Aorta (tissue), 5 donors: ENCODE measurements at regions not wholly inside any gene's neighbourhood (a gene's known extent, or its start where the extent isn't known, plus 50 kb on each side); places are given as distances from the start of the nearest gene placed in this dataset.

Source experiments
- ATAC-seq: fragments of 200-7000 bp; cut with Tn5 transposase; one replicate; pipeline ENCODE4 v1.9.1; 2022; ENCODE audit warnings: moderate library complexity; ENCODE audit not compliant: low FRiP score
- DNase-seq, 2 donors: peaks; one replicate each; pipeline ENCODE4 v3.0.0-alpha.2; 2020
- H3K27ac ChIP-seq, 2 donors: one replicate each; pipeline ENCODE4 v1.5.1; 2013; ENCODE audit warnings: low read length in 2 of 2, mild to moderate bottlenecking in 2 of 2, moderate library complexity in 2 of 2, control low read depth in 1 of 2, inconsistent platforms in 1 of 2, low read depth in 1 of 2
- H3K27me3 ChIP-seq, 2 donors: one replicate each; pipeline ENCODE4 v1.6.1; 2013; ENCODE audit warnings: control low read depth in 1 of 2, low read length in 1 of 2, mild to moderate bottlenecking in 1 of 2, moderate library complexity in 1 of 2; ENCODE audit not compliant: insufficient read depth in 2 of 2, control insufficient read depth in 1 of 2
- H3K36me3 ChIP-seq, 2 donors: one replicate each; pipeline ENCODE4 v1.6.1; 2013; ENCODE audit warnings: control low read depth in 1 of 2, low read length in 1 of 2, mild to moderate bottlenecking in 1 of 2; ENCODE audit not compliant: insufficient read depth in 2 of 2, control insufficient read depth in 1 of 2
- H3K4me1 ChIP-seq, 2 donors: one replicate each; pipeline ENCODE4 v1.6.1; 2013; ENCODE audit warnings: low read length in 2 of 2, control low read depth in 1 of 2, mild to moderate bottlenecking in 1 of 2, moderate library complexity in 1 of 2; ENCODE audit not compliant: insufficient read depth in 2 of 2, control insufficient read depth in 1 of 2
- H3K4me3 ChIP-seq, 2 donors: one replicate each; pipeline ENCODE4 v1.5.1; 2013; ENCODE audit warnings: low read length in 2 of 2, control low read depth in 1 of 2, mild to moderate bottlenecking in 1 of 2
- H3K9me3 ChIP-seq: one replicate; pipeline ENCODE4 v1.6.1; 2013; ENCODE audit warnings: mild to moderate bottlenecking, low read length; ENCODE audit not compliant: control insufficient read depth
- WGBS, 2 donors: extraction: QIAGEN DNeasy Blood & Tissue Kit; methylation state at CpG; one replicate each; pipeline ENCODE4 v1.1.7; 2013; 5-methylcytosine and 5-hydroxymethylcytosine counted together
- intact Hi-C, 2 donors: fragments of 100-400 bp; cut with DNase I; formaldehyde crosslinking; loops; one replicate each; pipeline versions ENCODE4 v1.14.2 to v1.15.0; 2022
- donor health status: healthy with polysubstance abuse.
- donor health status: Bipolar disorder and iron deficiency.
- donor health status: DM: no; HTN: no; CAD: no.
- donor health status: DM: no; HTN: no; CAD: no.
- donor health status: DM: yes; HTN: yes; CAD: no.

DNA sequence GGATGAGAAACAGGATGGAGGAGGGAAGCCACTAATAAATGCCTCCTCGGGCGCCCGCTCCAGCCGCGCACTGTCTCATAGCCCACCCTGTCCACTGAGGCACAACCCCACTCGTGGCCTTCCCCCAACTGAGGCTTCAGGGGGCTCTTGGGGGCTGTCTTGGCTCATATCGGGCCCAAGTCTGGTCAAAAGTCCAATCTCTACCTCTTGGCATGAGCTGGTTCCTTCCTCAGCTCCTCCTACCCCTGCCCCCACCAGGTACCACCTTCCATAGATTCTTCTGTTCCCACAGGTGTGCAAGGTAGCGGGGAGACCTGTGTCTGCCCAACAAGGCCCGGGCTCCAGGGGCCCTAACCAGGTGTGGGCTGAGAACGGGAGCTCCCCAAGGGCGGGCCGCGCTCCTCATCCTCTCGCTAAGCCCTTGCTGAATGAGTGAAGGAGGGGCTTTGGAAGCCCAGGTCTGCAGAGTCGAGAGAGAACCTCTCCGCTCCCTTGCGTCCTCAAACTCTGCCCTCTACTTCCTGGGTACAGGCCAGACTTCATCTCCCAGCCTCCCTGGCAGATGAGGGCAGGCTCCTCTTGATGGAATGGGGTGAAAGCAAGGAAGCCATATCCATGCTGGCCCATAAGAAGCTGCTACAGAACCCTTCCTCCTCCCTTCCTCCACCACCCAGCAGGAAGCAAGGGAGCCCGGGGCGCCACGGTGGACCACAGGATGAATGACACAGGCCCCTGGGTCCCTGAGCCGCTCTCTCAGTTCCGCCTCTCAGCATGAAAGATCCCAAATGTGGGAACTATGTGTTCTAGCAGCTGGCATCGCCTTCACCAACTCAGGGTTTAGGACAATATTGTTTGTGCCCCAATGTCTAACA lies 74.7 kb downstream of the PSMG1 start:
- Histone ChIP-seq H3K4me3 (no peak overlapping the region), H3K27ac (no peak overlapping the region), H3K9me3 (no peaks in the 10 kb centered on the region), H3K4me1 (no peaks in the 10 kb centered on the region), H3K36me3 (no peaks in the 10 kb centered on the region), H3K27me3 (no peaks in the 10 kb centered on the region)
- DNase-seq (peak in 1 of 2 donors; percentile 73), ATAC-seq (no peak)
- WGBS, 2 donors: 96 to 98% methylated on average over 23 of the region's 23 CpGs
- intact Hi-C loops: no loop called here

DNA sequence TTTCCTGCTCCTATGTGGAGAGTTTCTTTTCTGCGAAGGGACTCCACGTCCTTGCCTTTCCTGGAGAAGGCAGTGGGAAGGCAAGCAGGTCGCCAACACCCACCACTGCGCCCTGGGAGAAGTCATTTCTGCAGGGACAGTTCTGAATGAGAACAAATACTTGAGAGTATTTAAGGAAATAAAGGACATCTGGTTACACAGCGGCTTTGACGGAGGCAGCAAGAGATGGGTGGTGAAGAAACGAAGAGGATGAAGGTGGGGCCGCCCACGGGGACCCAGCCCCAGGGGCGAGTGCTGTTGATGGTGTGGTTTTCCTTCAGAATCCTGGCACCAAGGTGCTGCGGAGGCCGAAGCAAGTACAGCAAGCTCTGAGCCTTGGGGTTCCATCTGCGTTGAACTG lies 75.5 kb downstream of the PSMG1 start:
- H3K4me3 ChIP-seq: no peak overlapping the region
- DNase-seq (no peak), ATAC-seq (no peak)
- no peaks in the 10 kb centered on the region for H3K36me3 ChIP-seq
- H3K27ac ChIP-seq: no peak overlapping the region
- no peaks in the 10 kb centered on the region for H3K9me3 ChIP-seq
- H3K27me3 ChIP-seq: no peaks in the 10 kb centered on the region
- no peaks in the 10 kb centered on the region for H3K4me1 ChIP-seq
- intact Hi-C loops: no loop called here
- WGBS, 2 donors: 96% methylated on average over 13 of the region's 13 CpGs

DNA sequence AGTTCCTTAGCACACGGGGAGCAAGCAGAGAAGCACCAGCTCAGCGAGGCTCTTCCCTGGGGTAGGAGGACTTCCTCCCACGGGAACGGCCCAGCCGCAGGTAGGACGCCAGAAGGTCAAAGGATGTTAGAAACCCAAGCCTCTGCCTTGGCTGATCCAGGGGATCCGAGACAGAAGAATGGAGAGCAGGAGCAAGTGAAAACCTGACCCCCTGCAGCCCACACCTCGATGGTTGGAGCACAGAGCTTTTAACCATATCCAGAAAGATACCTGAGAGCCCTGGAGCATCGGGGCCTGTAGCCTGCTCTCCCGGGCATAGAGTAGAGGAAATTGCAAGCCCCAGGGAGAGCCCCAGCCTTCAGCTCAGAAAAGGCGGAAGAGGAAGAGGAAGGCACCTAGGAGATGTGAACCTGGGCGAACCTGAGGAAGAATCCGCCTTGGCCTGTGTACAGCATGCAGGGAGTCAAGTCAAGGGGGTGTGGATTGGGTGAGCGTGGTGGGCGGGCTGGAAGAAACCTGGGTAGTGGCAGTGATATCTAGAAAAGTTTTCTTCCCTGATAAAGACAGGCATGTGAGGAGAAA lies 76.3 kb downstream of the PSMG1 start:
- 90 to 95% methylated on average over 15 of the region's 15 CpGs for WGBS, 2 donors
- ATAC-seq (no peak), DNase-seq (no peak)
- H3K27me3 ChIP-seq: no peaks in the 10 kb centered on the region
- no peaks in the 10 kb centered on the region for H3K9me3 ChIP-seq
- no peaks in the 10 kb centered on the region for H3K4me1 ChIP-seq
- no peak overlapping the region for H3K27ac ChIP-seq
- no peak overlapping the region for H3K4me3 ChIP-seq
- H3K36me3 ChIP-seq: no peaks in the 10 kb centered on the region
- intact Hi-C loops: no loop called here

DNA sequence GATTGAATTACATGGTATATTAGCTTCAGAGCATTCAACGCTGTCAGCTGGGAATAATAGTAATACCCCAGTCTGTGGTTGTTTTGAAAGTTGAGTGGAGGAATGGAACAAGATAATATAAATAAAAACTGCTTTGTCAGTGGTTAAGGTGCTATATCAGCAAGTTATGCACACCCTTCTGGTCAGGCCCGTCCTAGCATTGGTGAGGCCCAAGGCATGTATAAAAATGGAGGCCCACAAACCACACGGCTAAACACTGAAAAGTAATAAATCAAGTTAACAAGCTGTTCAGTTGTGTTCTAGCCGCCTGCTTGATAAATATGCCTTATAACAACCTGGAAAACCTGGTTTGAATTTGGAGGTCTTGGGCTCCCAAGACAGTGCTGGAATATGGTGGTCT lies 77.4 kb downstream of the PSMG1 start:
- Histone ChIP-seq H3K9me3 (no peaks in the 10 kb centered on the region), H3K27me3 (no peaks in the 10 kb centered on the region), H3K4me1 (no peaks in the 10 kb centered on the region), H3K4me3 (no peak overlapping the region), H3K36me3 (no peaks in the 10 kb centered on the region), H3K27ac (no peak overlapping the region)
- 94 to 96% methylated on average over 4 of the region's 4 CpGs for WGBS, 2 donors
- ATAC-seq (no peak), DNase-seq (no peak)
- intact Hi-C loops: no loop called here

DNA sequence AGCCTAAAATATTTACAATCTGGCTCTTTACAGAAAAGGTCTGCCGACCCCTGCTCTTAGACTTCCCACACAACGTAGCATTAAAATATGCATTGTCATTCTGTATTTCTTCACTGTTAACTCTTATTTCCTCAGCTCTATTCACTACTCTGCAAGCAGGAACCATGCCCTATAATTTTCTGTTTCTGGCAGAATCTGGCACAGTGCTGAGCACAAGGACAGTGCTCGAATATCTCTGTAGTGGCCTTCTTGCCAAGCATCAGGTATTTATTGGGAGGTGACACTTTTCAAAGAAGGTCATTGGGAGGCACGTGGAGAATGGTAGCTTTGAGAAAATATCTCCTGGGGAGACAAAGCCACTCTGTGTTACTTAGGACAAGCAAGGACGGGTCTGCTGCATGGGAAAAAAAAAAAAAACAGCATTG lies 77.9 kb downstream of the PSMG1 start:
- Histone ChIP-seq H3K4me1 (no peaks in the 10 kb centered on the region), H3K27ac (no peak overlapping the region), H3K36me3 (no peaks in the 10 kb centered on the region), H3K4me3 (no peak overlapping the region), H3K27me3 (no peaks in the 10 kb centered on the region), H3K9me3 (no peaks in the 10 kb centered on the region)
- intact Hi-C loops: no loop called here
- ATAC-seq: no peak
- 59 to 63% methylated on average over 5 of the region's 5 CpGs for WGBS, 2 donors
- DNase-seq: no peak

DNA sequence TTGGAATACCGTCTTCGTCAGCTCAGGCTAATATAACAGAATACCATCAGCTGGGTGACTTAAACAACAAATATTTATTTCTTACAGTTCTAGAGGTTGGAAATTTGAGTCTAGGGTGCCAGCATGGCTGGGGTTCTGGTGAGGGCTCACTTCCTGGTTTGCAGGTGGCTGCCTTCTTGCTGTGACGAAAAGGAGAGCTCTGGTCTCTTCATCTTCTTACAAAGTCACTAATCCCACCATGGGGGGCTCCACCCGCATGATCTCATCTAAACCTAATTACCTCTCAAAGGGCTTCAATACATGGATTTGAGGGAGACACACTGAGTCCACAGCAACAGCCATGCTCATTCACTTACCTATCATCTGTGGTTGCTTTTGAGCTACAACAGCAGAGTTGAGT lies 78.3 kb downstream of the PSMG1 start:
- H3K4me1 ChIP-seq: no peaks in the 10 kb centered on the region
- H3K27me3 ChIP-seq: no peaks in the 10 kb centered on the region
- no peaks in the 10 kb centered on the region for H3K36me3 ChIP-seq
- ATAC-seq (no peak), DNase-seq (no peak)
- no peak overlapping the region for H3K27ac ChIP-seq
- H3K9me3 ChIP-seq: no peaks in the 10 kb centered on the region
- 50 to 53% methylated on average over 4 of the region's 4 CpGs for WGBS, 2 donors
- intact Hi-C loops: no loop called here
- no peak overlapping the region for H3K4me3 ChIP-seq

DNA sequence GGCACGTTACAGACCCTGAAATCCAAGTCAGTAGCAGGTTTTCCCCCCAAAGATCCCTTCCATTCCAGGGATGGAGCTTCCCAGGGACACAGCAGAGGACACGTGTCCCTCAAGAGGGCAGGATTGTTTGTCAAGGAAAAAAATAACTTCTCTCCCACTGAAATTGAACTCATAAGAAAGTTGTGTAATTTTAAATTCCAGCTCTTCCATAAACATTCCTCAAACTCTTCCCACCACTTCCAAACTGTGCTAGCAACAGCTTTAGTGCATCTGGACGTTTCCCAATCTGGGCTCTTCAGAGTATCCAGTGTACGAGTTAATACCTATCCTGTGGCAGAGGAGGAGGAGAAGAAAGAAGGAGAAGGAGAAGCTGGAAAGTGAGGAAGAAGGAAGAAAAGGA lies 79.6 kb downstream of the PSMG1 start:
- H3K4me3 ChIP-seq: no peak overlapping the region

DNA sequence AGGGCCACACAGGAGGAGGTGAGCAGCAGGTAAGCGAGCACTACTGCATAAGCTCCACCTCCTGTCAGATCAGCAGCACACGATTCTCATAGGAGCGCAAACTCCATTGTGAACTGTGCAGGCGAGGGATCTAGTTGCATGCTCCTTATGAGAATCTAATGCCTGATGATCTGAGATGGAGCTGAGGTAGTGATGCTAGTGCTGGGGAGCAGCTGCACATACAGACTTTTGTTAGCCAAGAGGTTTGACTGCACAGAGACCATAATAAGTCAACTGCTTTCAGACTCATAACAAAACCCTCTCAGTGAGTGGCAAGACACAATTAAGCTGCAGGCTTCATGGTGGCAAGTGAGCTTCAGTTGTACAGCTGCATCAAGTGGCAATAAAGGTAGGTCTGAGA lies 83.4 kb downstream of the PSMG1 start:
- intact Hi-C loops: no loop called here
- no peak overlapping the region for H3K27ac ChIP-seq
- no peak for DNase-seq
- no peaks in the 10 kb centered on the region for H3K4me1 ChIP-seq
- no peaks in the 10 kb centered on the region for H3K36me3 ChIP-seq
- WGBS, 2 donors: 96 to 99% methylated on average over 4 of the region's 4 CpGs
- no peaks in the 10 kb centered on the region for H3K27me3 ChIP-seq
- ATAC-seq: no peak
- H3K9me3 ChIP-seq: no peaks in the 10 kb centered on the region
- no peak overlapping the region for H3K4me3 ChIP-seq

More for the DNA sequence above, 79.6 kb downstream of the PSMG1 start:
- DNase-seq (no peak), ATAC-seq (peak; percentile 39)
- Histone ChIP-seq H3K27me3 (no peaks in the 10 kb centered on the region), H3K36me3 (no peaks in the 10 kb centered on the region), H3K27ac (no peak overlapping the region), H3K9me3 (no peaks in the 10 kb centered on the region), H3K4me1 (no peaks in the 10 kb centered on the region)
- intact Hi-C loops: no loop called here
- WGBS, 2 donors: 64 to 66% methylated on average over 4 of the region's 4 CpGs

DNA sequence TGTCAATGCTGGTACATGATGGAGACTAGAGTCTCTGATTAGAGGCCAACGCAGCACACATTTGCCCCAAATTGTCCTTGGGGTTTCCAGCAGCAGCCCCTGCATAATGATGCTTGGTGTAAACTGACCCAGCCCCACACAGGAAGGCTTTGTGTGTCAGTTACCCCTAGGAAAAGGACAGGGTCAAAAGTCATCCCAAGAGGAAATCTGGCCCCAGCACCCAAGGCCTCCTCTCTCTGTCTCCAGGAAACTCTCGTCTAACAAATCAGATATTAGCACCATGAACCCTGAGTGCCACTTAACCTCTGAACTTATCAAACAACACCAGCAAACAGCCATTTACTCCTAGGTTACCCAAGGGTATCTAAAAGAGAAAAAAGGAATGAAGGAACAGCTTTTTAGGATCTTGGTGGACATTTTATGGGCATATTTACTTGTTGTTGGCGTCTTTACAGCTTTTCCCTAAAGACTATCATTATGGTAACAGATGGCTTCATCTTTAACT lies 84.5 kb downstream of the PSMG1 start:
- Histone ChIP-seq H3K4me3 (no peak overlapping the region), H3K9me3 (no peaks in the 10 kb centered on the region), H3K36me3 (no peaks in the 10 kb centered on the region), H3K27ac (no peak overlapping the region), H3K4me1 (no peaks in the 10 kb centered on the region), H3K27me3 (no peaks in the 10 kb centered on the region)
- WGBS, 2 donors: 94% methylated on average over 3 of the region's 3 CpGs
- ATAC-seq: no peak
- DNase-seq: no peak
- intact Hi-C loops: no loop called here
